OCI-LY1 (cell line): ENCODE measurements at regions not wholly inside any gene's neighbourhood (a gene's known extent, or its start where the extent isn't known, plus 50 kb on each side); places are given as distances from the start of the nearest gene placed in this dataset.

Source experiments
- H2AFZ ChIP-seq: fragments of 200-600 bp; sonication (generic), shearing (Covaris generic); 2 replicates; pipeline ENCODE4 v1.6.0; 2014; ENCODE audit warnings: antibody characterized with exemption, mild to moderate bottlenecking, low read length
- H3F3A ChIP-seq: fragments of 200-600 bp; sonication (generic), shearing (Covaris generic); 2 replicates; pipeline ENCODE4 v1.6.0; 2014; ENCODE audit warnings: mild to moderate bottlenecking, antibody characterized with exemption, low read length, moderate library complexity; ENCODE audit not compliant: insufficient read depth
- H3K27ac ChIP-seq: fragments of 200-600 bp; sonication (generic); 2 replicates; pipeline ENCODE4 v1.5.1; 2014; ENCODE audit warnings: low read length, mixed run types, mild to moderate bottlenecking, low read depth; ENCODE audit not compliant: poor library complexity, severe bottlenecking
- H3K27me3 ChIP-seq: fragments of 200-600 bp; sonication (generic); 2 replicates; pipeline ENCODE4 v1.6.0; 2014; ENCODE audit warnings: antibody characterized with exemption, mild to moderate bottlenecking, low read length, moderate library complexity; ENCODE audit not compliant: insufficient read depth
- H3K36me3 ChIP-seq: fragments of 200-600 bp; sonication (generic); 2 replicates; pipeline ENCODE4 v1.6.1; 2014; ENCODE audit warnings: mild to moderate bottlenecking, antibody characterized with exemption, low read length, moderate library complexity, mixed read lengths; ENCODE audit not compliant: insufficient read depth
- H3K4me1 ChIP-seq: fragments of 200-600 bp; sonication (generic); 2 replicates; pipeline ENCODE4 v1.5.1; 2014; ENCODE audit warnings: mild to moderate bottlenecking, low read length, moderate library complexity; ENCODE audit not compliant: insufficient read depth, severe bottlenecking
- H3K4me2 ChIP-seq: fragments of 200-600 bp; sonication (generic), shearing (Covaris generic); 2 replicates; pipeline ENCODE4 v1.6.1; 2014; ENCODE audit warnings: low read length
- H3K4me3 ChIP-seq: fragments of 200-600 bp; sonication (generic); 2 replicates; pipeline ENCODE4 v1.5.1; 2014; ENCODE audit warnings: low read length, low read depth, mild to moderate bottlenecking, mixed read lengths; ENCODE audit not compliant: poor library complexity, severe bottlenecking
- H3K79me2 ChIP-seq: fragments of 200-600 bp; shearing (Covaris generic); 2 replicates; pipeline ENCODE4 v1.6.1; 2016; ENCODE audit warnings: mixed run types, low read length, mixed read lengths; ENCODE audit not compliant: insufficient read depth
- H3K9ac ChIP-seq: fragments of 200-600 bp; sonication (generic), shearing (Covaris generic); 2 replicates; pipeline ENCODE4 v1.6.1; 2014; ENCODE audit warnings: mild to moderate bottlenecking, low read length, mixed read lengths
- H3K9me2 ChIP-seq: fragments of 200-600 bp; sonication (generic), shearing (Covaris generic); 2 replicates; pipeline ENCODE4 v1.6.1; 2014; ENCODE audit warnings: low read depth, mild to moderate bottlenecking, low read length, mixed read lengths
- H3K9me3 ChIP-seq: fragments of 200-600 bp; shearing (Covaris generic); 2 replicates; pipeline ENCODE4 v1.6.1; 2014; ENCODE audit warnings: low read length, mixed read lengths
- H4K20me1 ChIP-seq: fragments of 200-600 bp; sonication (generic), shearing (Covaris generic); 2 replicates; pipeline ENCODE4 v1.6.0; 2016; ENCODE audit warnings: mild to moderate bottlenecking, low read length; ENCODE audit not compliant: insufficient read depth
- EZH2 ChIP-seq: fragments of 200-600 bp; sonication (generic), shearing (Covaris generic); IDR thresholded peaks from 2 replicates; pipeline ENCODE4 v1.8.0; 2017; ENCODE audit warnings: borderline replicate concordance, mixed run types, mild to moderate bottlenecking, antibody characterized with exemption, low read length, moderate library complexity, mixed read lengths
- TF ChIP-seq, protein P1 (sequence below): fragments of 200-600 bp; sonication (generic), shearing (Covaris generic); IDR thresholded peaks from 2 replicates; pipeline ENCODE4 v1.5.1; 2017; ENCODE audit warnings: mild to moderate bottlenecking, antibody characterized with exemption, low read length, moderate library complexity, mixed read lengths

DNA sequence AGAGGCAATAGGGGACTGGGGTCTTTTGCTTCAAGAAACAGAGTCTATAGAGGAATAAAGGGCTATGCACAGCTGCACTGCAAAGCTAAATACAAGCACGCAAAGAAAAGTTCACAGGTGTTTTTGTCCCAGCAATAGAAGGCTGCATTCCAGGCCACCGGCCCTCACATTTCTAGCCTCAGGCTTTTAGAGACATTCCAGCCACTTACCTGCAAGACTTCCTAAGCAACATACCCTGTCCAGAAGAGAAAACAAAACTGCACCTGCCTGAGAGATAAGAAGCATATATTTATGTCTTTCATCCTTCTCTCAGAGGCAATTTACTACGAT, 220.5 kb downstream of the OPA1 start:
- Histone ChIP-seq H3K27me3 (no peaks in the 10 kb centered on the region), H3K4me2 (no peak overlapping the region)

GRCh38 chr3:193814166-193814892, 221.3 kb downstream of the OPA1 start:
- no peak overlapping the region for H3K4me3 ChIP-seq
- no peak overlapping the region for H2AFZ ChIP-seq
- H3K9me2 ChIP-seq = no peaks in the 10 kb centered on the region
- H3K36me3 ChIP-seq = no peaks in the 10 kb centered on the region
- no peak overlapping the region for H3K4me2 ChIP-seq
- no peak overlapping the region for H3K9ac ChIP-seq
- no peaks in the 10 kb centered on the region for H3K9me3 ChIP-seq
- H3K4me1 ChIP-seq = no peaks in the 10 kb centered on the region
- H3K27me3 ChIP-seq = no peaks in the 10 kb centered on the region
- no peaks in the 10 kb centered on the region for H4K20me1 ChIP-seq
- no peaks in the 10 kb centered on the region for H3K79me2 ChIP-seq
- H3F3A ChIP-seq = no peaks in the 10 kb centered on the region
- H3K27ac ChIP-seq = no peak overlapping the region
- no peak for TF ChIP-seq EZH2
- TF ChIP-seq, protein P1, sequence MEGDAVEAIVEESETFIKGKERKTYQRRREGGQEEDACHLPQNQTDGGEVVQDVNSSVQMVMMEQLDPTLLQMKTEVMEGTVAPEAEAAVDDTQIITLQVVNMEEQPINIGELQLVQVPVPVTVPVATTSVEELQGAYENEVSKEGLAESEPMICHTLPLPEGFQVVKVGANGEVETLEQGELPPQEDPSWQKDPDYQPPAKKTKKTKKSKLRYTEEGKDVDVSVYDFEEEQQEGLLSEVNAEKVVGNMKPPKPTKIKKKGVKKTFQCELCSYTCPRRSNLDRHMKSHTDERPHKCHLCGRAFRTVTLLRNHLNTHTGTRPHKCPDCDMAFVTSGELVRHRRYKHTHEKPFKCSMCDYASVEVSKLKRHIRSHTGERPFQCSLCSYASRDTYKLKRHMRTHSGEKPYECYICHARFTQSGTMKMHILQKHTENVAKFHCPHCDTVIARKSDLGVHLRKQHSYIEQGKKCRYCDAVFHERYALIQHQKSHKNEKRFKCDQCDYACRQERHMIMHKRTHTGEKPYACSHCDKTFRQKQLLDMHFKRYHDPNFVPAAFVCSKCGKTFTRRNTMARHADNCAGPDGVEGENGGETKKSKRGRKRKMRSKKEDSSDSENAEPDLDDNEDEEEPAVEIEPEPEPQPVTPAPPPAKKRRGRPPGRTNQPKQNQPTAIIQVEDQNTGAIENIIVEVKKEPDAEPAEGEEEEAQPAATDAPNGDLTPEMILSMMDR = no peak

More for the DNA sequence above, 220.5 kb downstream of the OPA1 start:
- TF ChIP-seq, protein P1 = no peak
- TF ChIP-seq EZH2 = no peak
- Histone ChIP-seq H3K4me3 (no peak overlapping the region), H3K27ac (no peak overlapping the region), H3K36me3 (no peaks in the 10 kb centered on the region), H2AFZ (no peak overlapping the region), H3K9ac (no peak overlapping the region), H3K9me2 (no peaks in the 10 kb centered on the region), H3K4me1 (no peaks in the 10 kb centered on the region), H3F3A (no peaks in the 10 kb centered on the region), H4K20me1 (no peaks in the 10 kb centered on the region), H3K9me3 (no peaks in the 10 kb centered on the region), H3K79me2 (no peaks in the 10 kb centered on the region)

DNA sequence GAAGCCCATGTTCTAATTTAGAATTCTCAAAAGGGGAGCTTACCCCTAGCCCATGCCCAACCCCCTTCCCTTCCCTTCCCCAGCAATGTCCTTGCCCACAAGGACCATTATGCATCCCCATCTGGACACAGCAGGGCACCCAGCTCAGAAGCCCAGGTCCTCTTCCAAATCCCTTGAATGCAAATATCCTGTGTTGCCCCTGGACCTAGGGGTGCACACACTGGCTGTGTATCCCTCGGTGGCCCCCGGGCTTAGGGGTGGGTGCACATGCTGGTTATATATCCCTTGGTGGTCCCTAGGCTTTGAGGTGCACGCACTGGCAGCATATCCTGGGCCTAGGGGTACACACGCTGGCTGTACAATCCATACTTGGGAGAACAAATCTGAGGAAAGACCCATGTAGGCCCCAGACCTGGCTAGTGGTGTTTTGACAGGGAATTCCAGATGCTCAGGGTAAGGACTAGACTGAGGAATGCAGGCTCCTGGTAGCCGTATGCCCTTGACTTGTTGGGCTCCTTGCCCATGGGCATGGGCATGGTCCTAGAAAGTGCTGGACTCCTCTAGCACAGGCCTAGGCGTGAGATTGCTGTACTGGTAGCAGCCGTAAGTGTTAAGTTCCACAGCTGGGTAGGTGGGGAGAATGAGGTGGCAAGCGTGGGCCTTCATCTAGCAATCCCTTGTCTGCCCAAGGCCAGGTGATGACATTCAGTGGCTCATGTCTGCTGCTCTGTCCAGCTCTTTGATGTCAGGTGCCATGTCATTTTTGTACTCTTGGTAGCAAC, 222.4 kb downstream of the OPA1 start:
- Histone ChIP-seq H3K9ac (no peak overlapping the region), H3K36me3 (no peaks in the 10 kb centered on the region), H3K4me3 (no peak overlapping the region), H3F3A (no peaks in the 10 kb centered on the region), H3K27me3 (no peaks in the 10 kb centered on the region), H4K20me1 (no peaks in the 10 kb centered on the region), H2AFZ (no peak overlapping the region), H3K9me2 (no peaks in the 10 kb centered on the region), H3K9me3 (no peaks in the 10 kb centered on the region), H3K4me2 (no peak overlapping the region), H3K79me2 (no peaks in the 10 kb centered on the region), H3K4me1 (no peaks in the 10 kb centered on the region), H3K27ac (no peak overlapping the region)
- no peak for TF ChIP-seq EZH2
- TF ChIP-seq, protein P1 = no peak
